Peyer's patch (tissue), 4 donors: ENCODE measurements at regions not wholly inside any gene's neighbourhood (a gene's known extent, or its start where the extent isn't known, plus 50 kb on each side); places are given as distances from the start of the nearest gene placed in this dataset.

Experiments used
- CTCF ChIP-seq, 6 experiments: fragments of 450-650 bp in 4 of 6; fragments of 200-600 bp in 2 of 6; sonication (generic) in 1 of 6; IDR thresholded peaks; one replicate each; pipeline ENCODE4 v1.5.1; 2017 to 2019; ENCODE audit warnings: antibody characterized with exemption in 6 of 6, mild to moderate bottlenecking in 3 of 6, moderate library complexity in 1 of 6
- POLR2A ChIP-seq, 2 donors: fragments of 450-650 bp; IDR thresholded peaks; one replicate each; pipeline ENCODE4 v1.5.1; 2017; ENCODE audit warnings: antibody characterized with exemption in 2 of 2, mild to moderate bottlenecking in 2 of 2, moderate library complexity in 2 of 2

- TF ChIP-seq CTCF (IDR thresholded peaks at IDR 0.05): no peak
- no peak for TF ChIP-seq POLR2A (IDR thresholded peaks at IDR 0.05)
These were observed 51.2 kb upstream of the DAPL1 start for GRCh38 chr2:158743879-158744278.
